GM12892 (cell line): ENCODE measurements at regions not wholly inside any gene's neighbourhood (a gene's known extent, or its start where the extent isn't known, plus 50 kb on each side); places are given as distances from the start of the nearest gene placed in this dataset.

Experiments
- POLR2AphosphoS5 ChIP-seq: IDR thresholded peaks from 2 replicates; pipeline ENCODE4 v1.6.1; 2011; ENCODE audit warnings: low read depth, low read length, control low read depth
- TAF1 ChIP-seq: IDR thresholded peaks from 2 replicates; pipeline ENCODE4 v1.6.1; 2011; ENCODE audit warnings: low read depth, mild to moderate bottlenecking, control low read depth, low read length, borderline replicate concordance

GRCh38 chr2:164368896-164369295, 252.4 kb downstream of the GRB14 start:
- TF ChIP-seq TAF1 (no peak), POLR2AphosphoS5 (no peak)
